Choroid plexus epithelial cell (primary cell): ENCODE measurements at regions not wholly inside any gene's neighbourhood (a gene's known extent, or its start where the extent isn't known, plus 50 kb on each side); places are given as distances from the start of the nearest gene placed in this dataset.

Experiments
- DNase-seq: peaks from one replicate; pipeline ENCODE4 v3.0.0-alpha.2; 2010; ENCODE audit warnings: low read depth
- H3K4me3 ChIP-seq: 2 replicates; pipeline ENCODE4 v1.5.1; 2011; ENCODE audit warnings: low read depth, mild to moderate bottlenecking, control low read depth, low read length, moderate library complexity
- TF ChIP-seq, protein P1 (sequence below): conservative IDR thresholded peaks from 2 replicates; pipeline ENCODE4 v1.5.1; 2011; ENCODE audit warnings: low read depth, mild to moderate bottlenecking, control low read depth, inconsistent platforms, low read length, moderate library complexity

DNA sequence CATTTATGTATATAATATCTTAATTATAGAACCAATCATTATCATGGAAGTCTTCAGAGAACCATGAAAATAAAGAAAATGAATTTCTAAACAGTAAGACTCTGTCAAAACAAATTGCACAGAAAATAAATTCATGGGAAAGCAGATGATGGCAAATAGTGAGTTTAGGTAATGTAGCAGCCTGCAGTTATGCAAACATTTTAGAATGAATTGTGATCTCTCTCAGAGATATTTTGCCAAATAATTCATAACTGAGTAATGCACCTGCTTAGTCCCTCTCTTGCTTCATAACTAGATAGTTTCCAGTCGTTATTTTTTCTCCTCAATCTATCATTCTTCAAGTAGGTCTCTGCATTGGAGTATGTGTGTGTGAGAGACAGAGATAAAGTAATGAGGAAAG lies 492.7 kb upstream of the THBS1 start:
- TF ChIP-seq, protein P1, sequence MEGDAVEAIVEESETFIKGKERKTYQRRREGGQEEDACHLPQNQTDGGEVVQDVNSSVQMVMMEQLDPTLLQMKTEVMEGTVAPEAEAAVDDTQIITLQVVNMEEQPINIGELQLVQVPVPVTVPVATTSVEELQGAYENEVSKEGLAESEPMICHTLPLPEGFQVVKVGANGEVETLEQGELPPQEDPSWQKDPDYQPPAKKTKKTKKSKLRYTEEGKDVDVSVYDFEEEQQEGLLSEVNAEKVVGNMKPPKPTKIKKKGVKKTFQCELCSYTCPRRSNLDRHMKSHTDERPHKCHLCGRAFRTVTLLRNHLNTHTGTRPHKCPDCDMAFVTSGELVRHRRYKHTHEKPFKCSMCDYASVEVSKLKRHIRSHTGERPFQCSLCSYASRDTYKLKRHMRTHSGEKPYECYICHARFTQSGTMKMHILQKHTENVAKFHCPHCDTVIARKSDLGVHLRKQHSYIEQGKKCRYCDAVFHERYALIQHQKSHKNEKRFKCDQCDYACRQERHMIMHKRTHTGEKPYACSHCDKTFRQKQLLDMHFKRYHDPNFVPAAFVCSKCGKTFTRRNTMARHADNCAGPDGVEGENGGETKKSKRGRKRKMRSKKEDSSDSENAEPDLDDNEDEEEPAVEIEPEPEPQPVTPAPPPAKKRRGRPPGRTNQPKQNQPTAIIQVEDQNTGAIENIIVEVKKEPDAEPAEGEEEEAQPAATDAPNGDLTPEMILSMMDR = no peak
- no peak for DNase-seq

DNA sequence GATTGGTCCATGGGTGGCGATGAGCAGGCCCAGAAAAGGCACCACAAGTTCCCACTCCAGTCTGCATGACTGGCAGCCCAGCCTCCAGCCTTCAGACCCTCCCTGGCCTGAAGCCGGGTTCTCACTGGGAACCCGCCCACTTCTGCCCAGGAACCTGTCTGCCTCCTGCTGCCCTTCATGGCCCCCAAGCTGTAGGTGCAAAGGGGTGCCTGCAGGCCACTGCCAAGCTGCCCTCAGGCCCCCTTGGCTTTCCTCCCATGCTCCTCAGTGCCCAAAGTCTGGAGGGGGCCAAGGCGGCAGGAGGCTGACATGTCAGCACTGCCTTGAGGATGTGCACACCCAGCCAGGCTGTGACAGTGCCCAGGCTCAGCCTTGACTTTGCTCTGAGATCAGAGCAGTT lies 488.5 kb upstream of the THBS1 start:
- H3K4me3 ChIP-seq = no peak overlapping the region
- TF ChIP-seq, protein P1 = no peak

More for the DNA sequence above, 492.7 kb upstream of the THBS1 start:
- no peak overlapping the region for H3K4me3 ChIP-seq

DNA sequence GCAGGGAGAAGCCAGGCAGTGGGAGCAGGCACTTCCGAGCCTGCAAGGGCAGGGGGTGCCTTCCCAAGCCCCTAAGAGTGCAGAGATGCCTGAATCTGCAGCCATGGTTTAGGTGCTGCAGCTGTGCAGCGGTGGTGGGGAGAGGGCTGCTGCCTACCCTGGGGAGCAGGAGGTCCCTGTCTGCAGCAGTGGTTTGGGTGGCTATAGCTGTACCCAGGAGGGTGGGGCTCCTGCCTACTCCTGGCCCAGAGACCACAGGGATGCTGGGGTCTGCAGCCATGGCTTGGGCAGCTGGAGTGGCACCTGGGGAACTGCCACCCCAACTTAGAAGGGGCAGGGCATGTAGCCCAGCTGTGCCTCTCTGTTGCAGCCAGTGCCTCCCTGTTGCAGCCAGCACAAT lies 488.1 kb upstream of the THBS1 start:
- no peak for DNase-seq
- H3K4me3 ChIP-seq = no peak overlapping the region
- TF ChIP-seq, protein P1 = no peak

More for the DNA sequence above, 488.5 kb upstream of the THBS1 start:
- no peak for DNase-seq

DNA sequence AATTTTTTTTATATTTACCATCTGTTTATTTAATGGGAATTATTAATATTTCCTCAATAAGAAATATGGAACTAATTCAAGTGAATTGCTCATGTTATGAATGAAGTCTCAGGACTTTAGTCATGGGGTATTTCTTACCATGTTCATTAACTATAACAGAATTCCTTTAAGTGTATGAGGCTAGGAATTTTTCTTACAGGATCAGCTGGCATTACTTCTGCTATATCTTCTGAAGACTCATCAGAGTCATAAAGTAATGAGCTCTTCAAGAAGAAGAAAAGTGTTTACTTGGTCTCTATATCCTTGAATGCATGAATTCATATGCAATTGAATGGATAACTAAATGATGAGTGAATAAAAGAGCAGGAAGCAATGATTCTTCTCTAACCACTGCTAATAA lies 486.8 kb upstream of the THBS1 start:
- H3K4me3 ChIP-seq = no peak overlapping the region
- no peak for DNase-seq
- TF ChIP-seq, protein P1 = no peak

DNA sequence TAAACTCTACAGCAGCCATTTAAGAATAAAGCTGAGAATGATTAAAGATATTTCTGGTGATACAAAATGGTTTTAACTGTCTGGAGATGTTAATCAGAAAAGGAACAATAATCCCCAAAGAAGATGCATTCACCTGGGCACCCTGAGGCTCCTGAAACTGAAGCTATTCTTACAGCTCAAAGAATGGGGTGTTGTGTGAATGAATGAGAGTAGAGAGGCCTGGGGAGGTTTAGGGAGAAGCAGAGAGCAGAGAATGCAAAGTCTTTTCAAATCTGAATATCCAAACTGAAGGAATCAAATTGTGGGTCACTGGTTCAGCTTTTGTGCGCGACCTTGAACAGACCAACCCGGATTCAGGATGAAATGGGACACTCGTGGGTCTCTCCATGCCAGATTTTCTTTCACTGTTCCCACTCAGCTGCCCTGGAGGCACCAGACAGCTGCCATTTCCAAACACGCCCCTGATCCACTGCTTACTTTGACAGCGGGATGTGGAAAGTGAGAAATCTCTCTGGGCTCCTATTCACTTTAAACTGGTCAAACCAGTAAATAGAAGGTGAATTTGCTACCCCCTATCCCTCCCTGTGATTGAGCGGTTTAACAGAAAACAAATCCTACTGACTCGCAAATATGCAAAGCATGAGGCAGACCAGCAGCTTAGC lies 485.5 kb upstream of the THBS1 start:
- TF ChIP-seq, protein P1 = no peak
- H3K4me3 ChIP-seq = no peak overlapping the region
- DNase-seq = no peak

DNA sequence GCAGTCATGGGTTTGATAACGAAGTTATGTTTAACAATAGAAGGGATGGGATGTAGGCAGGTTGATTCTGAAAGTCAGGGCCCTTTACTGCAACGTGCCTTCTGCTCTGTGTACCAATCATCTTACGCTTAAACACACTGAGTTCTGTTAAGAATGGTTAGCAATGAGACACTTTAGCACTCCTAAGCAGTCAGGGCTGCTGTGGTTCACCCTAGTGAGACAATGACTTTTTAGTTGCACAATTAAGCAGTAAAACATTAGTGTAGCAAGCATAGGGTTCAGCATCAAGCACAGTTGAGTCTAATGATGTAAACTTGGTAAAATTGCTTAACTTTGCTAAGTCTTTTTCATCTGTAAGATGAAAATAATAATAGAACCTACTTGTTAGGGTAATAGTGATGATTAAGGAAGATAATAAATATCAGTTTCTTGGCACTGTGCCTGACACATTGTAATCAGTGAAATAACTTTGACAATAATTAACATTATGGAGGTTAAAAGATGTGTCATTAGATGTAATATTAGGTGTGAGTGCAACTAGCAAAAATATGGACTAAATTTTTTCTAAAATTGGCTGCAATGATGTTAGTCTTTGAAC lies 484.2 kb upstream of the THBS1 start:
- no peak for DNase-seq
- H3K4me3 ChIP-seq = no peak overlapping the region
- TF ChIP-seq, protein P1 = no peak

DNA sequence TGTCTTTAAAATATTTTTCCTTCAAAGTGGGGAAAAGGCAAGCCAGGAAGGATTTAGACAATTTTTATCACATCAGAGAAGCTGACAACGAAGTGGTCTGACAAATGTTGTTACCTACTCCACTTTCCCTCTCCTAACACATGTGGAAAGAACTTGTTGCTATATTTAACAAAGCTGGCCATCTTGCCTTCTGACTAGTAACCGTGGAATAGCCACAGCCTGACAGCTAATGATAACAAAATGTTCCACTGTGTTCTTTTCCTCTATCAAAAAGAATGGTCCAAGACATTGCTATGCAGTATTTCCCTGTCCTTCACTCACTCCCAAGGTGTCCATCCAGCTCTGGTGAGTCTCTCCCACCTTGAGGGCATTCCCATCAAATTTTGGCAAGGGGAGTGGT lies 481.4 kb upstream of the THBS1 start:
- TF ChIP-seq, protein P1 = no peak
- peak; percentile 22 for DNase-seq
- no peak overlapping the region for H3K4me3 ChIP-seq
